H1 (cell line): ENCODE measurements at regions not wholly inside any gene's neighbourhood (a gene's known extent, or its start where the extent isn't known, plus 50 kb on each side); places are given as distances from the start of the nearest gene placed in this dataset.

Experiments
- CTCF ChIA-PET: fragments of 300-600 bp; sonication (Branson Sonifier 250); formaldehyde crosslinking; loops from one replicate; lab custom pipeline; 2021; ENCODE audit not compliant: partially characterized antibody; lab: Charles Lee
- POLR2A ChIA-PET: fragments of 300-600 bp; sonication (Branson Sonifier 250); formaldehyde crosslinking; loops from one replicate; lab custom pipeline; 2021; ENCODE audit warnings: inconsistent platforms; ENCODE audit not compliant: partially characterized antibody; lab: Charles Lee
- DNase-seq, 2 experiments: peaks; one replicate each; pipeline versions ENCODE4 v3.0.0 to v3.0.0-alpha.2; 2010 to 2022; ENCODE audit warnings: low spot score in 2 of 2, low read depth in 1 of 2, mixed read lengths in 1 of 2
- FAIRE-seq: peaks from 2 replicates; lab custom pipeline; 2011; peaks lifted over from hg19 to GRCh38; lab: Jason Lieb, UNC
- H2AFZ ChIP-seq: 2 replicates; pipeline ENCODE4 v1.8.1; 2012; ENCODE audit warnings: low read length, inconsistent platforms
- H2AK5ac ChIP-seq: 2 replicates; pipeline ENCODE4 v1.6.1; 2013; ENCODE audit warnings: low read depth, low read length
- H2BK120ac ChIP-seq: replicated peaks from 2 replicates; pipeline ENCODE3; 2013; ENCODE audit warnings: low read depth, low read length, inconsistent platforms
- H2BK12ac ChIP-seq: 2 replicates; pipeline ENCODE4 v1.6.1; 2013; ENCODE audit warnings: low read depth, low read length
- H2BK15ac ChIP-seq: 2 replicates; pipeline ENCODE4 v1.6.1; 2013; ENCODE audit warnings: low read length
- H2BK20ac ChIP-seq: 2 replicates; pipeline ENCODE4 v1.6.1; 2013; ENCODE audit warnings: low read length
- H2BK5ac ChIP-seq: 2 replicates; pipeline ENCODE4 v1.6.1; 2013; ENCODE audit warnings: low read depth, low read length
- H3K14ac ChIP-seq: 2 replicates; pipeline ENCODE4 v1.6.1; 2013; ENCODE audit warnings: inconsistent platforms; ENCODE audit not compliant: insufficient read length
- H3K18ac ChIP-seq: 2 replicates; pipeline ENCODE4 v1.6.1; 2013; ENCODE audit warnings: low read length; ENCODE audit errors: extremely low read depth
- H3K23ac ChIP-seq: 2 replicates; pipeline ENCODE4 v1.6.1; 2013; ENCODE audit warnings: inconsistent platforms; ENCODE audit not compliant: insufficient read length
- H3K23me2 ChIP-seq: 2 replicates; pipeline ENCODE4 v1.6.1; 2013; ENCODE audit warnings: low read depth, low read length
- H3K27ac ChIP-seq: 2 replicates; pipeline ENCODE4 v1.6.1; 2011; ENCODE audit warnings: low read depth, low read length, inconsistent platforms
- H3K27me3 ChIP-seq, 4 experiments: replicated peaks in 1 of 4; 1 replicate in 1 of 4; 2 replicates in 3 of 4; pipeline versions ENCODE4 v1.6.1 to v1.8.1; 2011 to 2013; ENCODE audit warnings: low read length in 3 of 4, mild to moderate bottlenecking in 3 of 4, inconsistent platforms in 2 of 4, mixed read lengths in 2 of 4, moderate library complexity in 1 of 4; ENCODE audit not compliant: control insufficient read depth in 3 of 4, insufficient read depth in 3 of 4; ENCODE audit errors: extremely low read depth in 1 of 4
- H3K36me3 ChIP-seq, 4 experiments: 2 replicates each; pipeline versions ENCODE4 v1.6.1 to v1.8.1; 2011 to 2013; ENCODE audit warnings: mild to moderate bottlenecking in 4 of 4, low read length in 3 of 4, moderate library complexity in 2 of 4, control low read depth in 1 of 4, inconsistent platforms in 1 of 4; ENCODE audit not compliant: insufficient read depth in 4 of 4, control insufficient read depth in 2 of 4
- H3K4ac ChIP-seq: replicated peaks from 2 replicates; pipeline ENCODE3; 2013; ENCODE audit warnings: low read length, low read depth, mixed read lengths, inconsistent platforms; ENCODE audit not compliant: insufficient read length
- H3K4me1 ChIP-seq, 4 experiments: replicated peaks in 1 of 4; 1 replicate in 1 of 4; 2 replicates in 3 of 4; pipeline versions ENCODE4 v1.6.1 to v1.8.1; 2011 to 2013; ENCODE audit warnings: low read length in 3 of 4, inconsistent platforms in 2 of 4, mixed read lengths in 1 of 4; ENCODE audit not compliant: insufficient read depth in 4 of 4, control insufficient read depth in 3 of 4
- H3K4me2 ChIP-seq, 2 experiments: 2 replicates each; pipeline versions ENCODE4 v1.6.1 to v1.8.1; 2011 to 2013; ENCODE audit warnings: low read depth in 2 of 2, low read length in 2 of 2, control low read depth in 1 of 2, inconsistent platforms in 1 of 2, mild to moderate bottlenecking in 1 of 2; ENCODE audit not compliant: insufficient read depth in 1 of 2
- H3K4me3 ChIP-seq, 4 experiments: fragments of 200-600, 300-600 bp in 1 of 4; sonication (generic), shearing (Covaris generic), sonication (Bioruptor Twin) in 1 of 4; 2 replicates each; pipeline versions ENCODE4 v1.5.1 to v1.8.1; 2011 to 2016; ENCODE audit warnings: low read length in 4 of 4, low read depth in 3 of 4, control low read depth in 2 of 4, inconsistent platforms in 2 of 4, mild to moderate bottlenecking in 2 of 4, mixed read lengths in 1 of 4, moderate library complexity in 1 of 4; ENCODE audit not compliant: insufficient read depth in 2 of 4; ENCODE audit errors: extremely low read depth in 1 of 4
- H3K56ac ChIP-seq: replicated peaks from 2 replicates; pipeline ENCODE3; 2013; ENCODE audit warnings: low read depth, mild to moderate bottlenecking, mixed read lengths, low read length, inconsistent platforms; ENCODE audit not compliant: insufficient read length
- H3K79me1 ChIP-seq: 2 replicates; pipeline ENCODE4 v1.6.1; 2013; ENCODE audit warnings: low read depth, low read length, control low read depth
- H3K79me2 ChIP-seq, 2 experiments: 2 replicates each; pipeline versions ENCODE4 v1.6.1 to v1.8.1; 2012 to 2013; ENCODE audit warnings: low read length in 2 of 2, mild to moderate bottlenecking in 2 of 2, inconsistent platforms in 1 of 2; ENCODE audit not compliant: insufficient read depth in 2 of 2, control insufficient read depth in 1 of 2
- H3K9ac ChIP-seq, 4 experiments: replicated peaks in 1 of 4; 1 replicate in 1 of 4; 2 replicates in 3 of 4; pipeline versions ENCODE4 v1.6.1 to v1.8.1; 2011 to 2013; ENCODE audit warnings: low read depth in 3 of 4, low read length in 3 of 4, control low read depth in 2 of 4, mild to moderate bottlenecking in 2 of 4, moderate library complexity in 2 of 4, inconsistent platforms in 1 of 4; ENCODE audit errors: extremely low read depth in 1 of 4
- H3K9me3 ChIP-seq, 2 experiments: 2 replicates each; pipeline versions ENCODE4 v1.6.1 to v1.8.1; 2012 to 2013; ENCODE audit warnings: mild to moderate bottlenecking in 2 of 2, moderate library complexity in 2 of 2, control low read depth in 1 of 2, inconsistent platforms in 1 of 2, low read depth in 1 of 2, low read length in 1 of 2, mixed read lengths in 1 of 2; ENCODE audit not compliant: insufficient read depth in 2 of 2
- H4K20me1 ChIP-seq, 2 experiments: replicated peaks in 1 of 2; 2 replicates each; pipeline versions ENCODE3 to v1.8.1; 2011 to 2013; ENCODE audit warnings: inconsistent platforms in 2 of 2, low read length in 2 of 2, mild to moderate bottlenecking in 1 of 2; ENCODE audit not compliant: insufficient read depth in 2 of 2, control insufficient read depth in 1 of 2
- H4K5ac ChIP-seq: 2 replicates; pipeline ENCODE4 v1.6.1; 2013; ENCODE audit warnings: low read length, low read depth, mixed read lengths, inconsistent platforms; ENCODE audit not compliant: insufficient read length
- H4K8ac ChIP-seq: 2 replicates; pipeline ENCODE4 v1.8.0; 2013; ENCODE audit warnings: mild to moderate bottlenecking, moderate library complexity, low read length, inconsistent platforms; ENCODE audit not compliant: insufficient read depth; ENCODE audit errors: extremely low read depth
- H4K91ac ChIP-seq: replicated peaks from 2 replicates; pipeline ENCODE3; 2013; ENCODE audit warnings: low read length, mixed read lengths, inconsistent platforms; ENCODE audit not compliant: insufficient read length
- CREB1 ChIP-seq: IDR thresholded peaks from 2 replicates; pipeline ENCODE4 v1.6.1; 2012; ENCODE audit warnings: inconsistent platforms
- GABPA ChIP-seq: IDR thresholded peaks from 2 replicates; pipeline ENCODE4 v1.6.1; 2011; ENCODE audit warnings: mild to moderate bottlenecking, low read length, moderate library complexity, borderline replicate concordance; ENCODE audit not compliant: insufficient read depth
- KDM5A ChIP-seq: fragments of 200-600 bp; IDR thresholded peaks from 2 replicates; pipeline ENCODE4 v1.7.1; 2012; ENCODE audit warnings: mild to moderate bottlenecking, low read length, inconsistent platforms, mixed read lengths
- RFX5 ChIP-seq: IDR thresholded peaks from 2 replicates; pipeline ENCODE4 v1.6.1; 2011; ENCODE audit warnings: low read depth, low read length, improper control_type of control experiment, borderline replicate concordance
- SRF ChIP-seq: IDR thresholded peaks from 2 replicates; pipeline ENCODE4 v1.6.1; 2011; ENCODE audit warnings: mild to moderate bottlenecking, low read depth, low read length, moderate library complexity
- TCF12 ChIP-seq: IDR thresholded peaks from 2 replicates; pipeline ENCODE4 v1.6.1; 2011; ENCODE audit warnings: low read depth, mild to moderate bottlenecking, low read length
- WGBS, 2 experiments: shearing (Covaris generic) in 1 of 2; methylation state at CpG; one replicate each; pipeline versions ENCODE4 v1.1.6 to v1.1.7; 2013 to 2015; ENCODE audit warnings: low lambda C conversion rate in 2 of 2, mixed read lengths in 2 of 2, inconsistent platforms in 1 of 2, low coverage in 1 of 2, missing lambda C conversion rate in 1 of 2; ENCODE audit not compliant: insufficient replicate concordance in 2 of 2, insufficient coverage in 1 of 2, insufficient read length in 1 of 2; ENCODE audit errors: extremely low coverage in 1 of 2, missing lambda C conversion rate in 1 of 2; 5-methylcytosine and 5-hydroxymethylcytosine counted together

- Histone ChIP-seq H4K91ac (no peak overlapping the region), H3K79me1 (no peaks in the 10 kb centered on the region), H3K4me3 (no peak overlapping the region), H3K9ac (no peak overlapping the region), H3K4ac (no peak overlapping the region)
- no peak for FAIRE-seq
- POLR2A ChIA-PET = no interaction called here
- no peak for TF ChIP-seq TCF12
- TF ChIP-seq KDM5A = no peak
- TF ChIP-seq CREB1 = no peak
- TF ChIP-seq RFX5 = no peak
- TF ChIP-seq GABPA = no peak
- no peak for TF ChIP-seq SRF
- TF ChIP-seq, all 59 proteins: peak for 0
- no peak overlapping the region for H3K4me2 ChIP-seq
- H2BK120ac ChIP-seq = no peak overlapping the region
- H3K27ac ChIP-seq = no peak overlapping the region
- H3K23me2 ChIP-seq = no peaks in the 10 kb centered on the region
- H2BK20ac ChIP-seq = no peak overlapping the region
- H3K23ac ChIP-seq = no peak overlapping the region
- no peaks in the 10 kb centered on the region for H3K9me3 ChIP-seq
- 88% methylated on average over 2 of the region's 2 CpGs; no CpG with 5 or more reads in 1 of the 2 experiments for WGBS, 2 experiments
- no peaks in the 10 kb centered on the region for H3K36me3 ChIP-seq
- H2AK5ac ChIP-seq = no peak overlapping the region
- H3K14ac ChIP-seq = no peak overlapping the region
- no peaks in the 10 kb centered on the region for H3K4me1 ChIP-seq
- no peak overlapping the region for H3K18ac ChIP-seq
- no peak overlapping the region for H2BK12ac ChIP-seq
- no peak overlapping the region for H2BK5ac ChIP-seq
- no peak overlapping the region for H2BK15ac ChIP-seq
- no peaks in the 10 kb centered on the region for H4K20me1 ChIP-seq
- H3K56ac ChIP-seq = no peak overlapping the region
- CTCF ChIA-PET = interaction anchor here (1.9 kb wide), 1 partner anchor 58 kb away, joined by 4 read pairs; no protein-coding TSS in a partner anchor
- no peak overlapping the region for H4K8ac ChIP-seq
- H2AFZ ChIP-seq = no peak overlapping the region
- H3K79me2 ChIP-seq = no peaks in the 10 kb centered on the region
- no peak for DNase-seq
- no peaks in the 10 kb centered on the region for H3K27me3 ChIP-seq
- no peak overlapping the region for H4K5ac ChIP-seq
These were observed 440.7 kb downstream of the MTX2 start for GRCh38 chr2:176709991-176710390.
